ENCODE measurements at regions not wholly inside any gene's neighbourhood (a gene's known extent, or its start where the extent isn't known, plus 50 kb on each side); places are given as distances from the start of the nearest gene placed in this dataset.

DNA sequence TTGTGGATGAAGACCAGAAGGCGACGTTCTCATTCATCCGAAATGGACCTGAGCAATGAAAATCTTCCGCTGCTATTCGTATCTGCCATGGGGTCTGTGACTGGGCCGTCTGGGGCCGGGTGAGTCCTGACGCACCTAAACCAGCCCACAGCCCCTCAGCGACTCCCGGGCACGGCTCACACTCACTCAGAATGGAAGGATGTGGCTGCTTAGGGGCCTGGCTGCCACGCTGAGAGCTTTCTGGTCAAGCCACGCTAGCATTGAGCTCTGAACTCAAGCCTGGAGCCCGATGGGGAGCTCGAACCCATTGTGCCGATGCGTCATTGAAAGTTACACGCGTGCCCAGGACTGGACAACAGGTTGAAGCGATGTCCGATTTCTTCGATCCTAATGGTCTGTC, 97.8 kb downstream of the MRPL36 start:
- no peak for DNase-seq (ENCODE audit: low read depth)
- TF ChIP-seq, protein P1, sequence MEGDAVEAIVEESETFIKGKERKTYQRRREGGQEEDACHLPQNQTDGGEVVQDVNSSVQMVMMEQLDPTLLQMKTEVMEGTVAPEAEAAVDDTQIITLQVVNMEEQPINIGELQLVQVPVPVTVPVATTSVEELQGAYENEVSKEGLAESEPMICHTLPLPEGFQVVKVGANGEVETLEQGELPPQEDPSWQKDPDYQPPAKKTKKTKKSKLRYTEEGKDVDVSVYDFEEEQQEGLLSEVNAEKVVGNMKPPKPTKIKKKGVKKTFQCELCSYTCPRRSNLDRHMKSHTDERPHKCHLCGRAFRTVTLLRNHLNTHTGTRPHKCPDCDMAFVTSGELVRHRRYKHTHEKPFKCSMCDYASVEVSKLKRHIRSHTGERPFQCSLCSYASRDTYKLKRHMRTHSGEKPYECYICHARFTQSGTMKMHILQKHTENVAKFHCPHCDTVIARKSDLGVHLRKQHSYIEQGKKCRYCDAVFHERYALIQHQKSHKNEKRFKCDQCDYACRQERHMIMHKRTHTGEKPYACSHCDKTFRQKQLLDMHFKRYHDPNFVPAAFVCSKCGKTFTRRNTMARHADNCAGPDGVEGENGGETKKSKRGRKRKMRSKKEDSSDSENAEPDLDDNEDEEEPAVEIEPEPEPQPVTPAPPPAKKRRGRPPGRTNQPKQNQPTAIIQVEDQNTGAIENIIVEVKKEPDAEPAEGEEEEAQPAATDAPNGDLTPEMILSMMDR (IDR thresholded peaks at IDR 0.05; ENCODE audit: low read depth, low read length, missing control alignments), result no peak
- in situ Hi-C loops (cut with HindIII; ENCODE audit: low sequenced_read_pairs), result no loop called here
- no peak overlapping the region for H3K4me3 ChIP-seq (ENCODE audit: low read depth, low read length)

DNA sequence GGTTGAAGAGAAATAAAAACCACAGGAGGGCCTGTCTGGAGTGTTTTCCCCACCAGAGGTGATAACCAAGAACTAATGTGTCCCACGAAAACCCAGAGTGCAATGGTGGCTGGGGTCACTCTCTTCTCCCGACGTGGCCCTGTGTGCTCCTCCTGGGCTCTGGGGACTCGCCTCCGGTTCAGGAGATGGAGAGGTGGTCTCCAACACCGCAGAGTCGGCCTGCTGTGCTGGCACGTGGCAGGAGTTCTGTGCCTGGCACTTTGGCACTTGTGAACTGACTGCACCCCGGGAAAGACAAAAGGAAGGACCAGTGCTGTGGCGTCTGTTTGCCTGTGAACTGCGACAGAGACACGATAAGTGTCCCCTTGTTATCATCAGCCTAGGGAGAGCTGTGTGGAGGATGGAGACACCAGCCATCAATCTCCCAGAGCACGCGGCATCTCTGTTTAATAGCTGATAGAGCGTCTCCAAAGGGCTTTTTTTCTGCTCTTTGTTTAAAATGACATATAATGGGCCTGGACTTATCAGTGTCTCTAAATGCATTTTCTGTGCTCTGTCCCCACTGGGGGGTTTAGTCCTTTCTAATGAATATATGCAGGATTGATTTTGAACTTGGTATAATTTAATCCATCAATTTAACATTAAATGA, 98.3 kb downstream of the MRPL36 start:
- DNase-seq (ENCODE audit: low read depth), result no peak
- in situ Hi-C loops (cut with HindIII; ENCODE audit: low sequenced_read_pairs), result no loop called here
- no peak overlapping the region for H3K4me3 ChIP-seq (ENCODE audit: low read depth, low read length)
- TF ChIP-seq, protein P1 (IDR thresholded peaks at IDR 0.05; ENCODE audit: low read depth, low read length, missing control alignments), result no peak

DNA sequence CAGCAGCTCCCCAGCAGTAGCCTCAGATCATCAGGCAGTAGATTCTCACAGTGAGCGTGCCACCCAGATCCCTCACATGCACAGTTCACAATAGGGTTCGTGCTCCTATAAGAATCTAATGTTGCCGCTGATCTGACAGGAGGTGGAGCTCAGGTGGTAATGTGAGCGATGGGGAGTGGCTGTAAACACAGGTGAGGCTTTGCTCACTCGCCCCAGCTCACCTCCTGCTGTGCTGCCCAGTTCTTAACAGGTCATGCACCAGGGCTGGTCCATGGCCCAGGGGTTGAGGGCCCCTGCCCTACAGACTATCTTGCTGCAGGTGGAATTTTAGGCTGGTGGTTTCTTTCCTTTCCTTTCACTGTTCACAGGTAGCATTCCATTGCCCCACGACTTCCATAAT, 100.2 kb downstream of the MRPL36 start:
- no peak for DNase-seq (ENCODE audit: low read depth)
- in situ Hi-C loops (cut with HindIII; ENCODE audit: low sequenced_read_pairs), result no loop called here
- TF ChIP-seq, protein P1 (IDR thresholded peaks at IDR 0.05; ENCODE audit: low read depth, low read length, missing control alignments), result no peak
- H3K4me3 ChIP-seq (ENCODE audit: low read depth, low read length), result no peak overlapping the region

DNA sequence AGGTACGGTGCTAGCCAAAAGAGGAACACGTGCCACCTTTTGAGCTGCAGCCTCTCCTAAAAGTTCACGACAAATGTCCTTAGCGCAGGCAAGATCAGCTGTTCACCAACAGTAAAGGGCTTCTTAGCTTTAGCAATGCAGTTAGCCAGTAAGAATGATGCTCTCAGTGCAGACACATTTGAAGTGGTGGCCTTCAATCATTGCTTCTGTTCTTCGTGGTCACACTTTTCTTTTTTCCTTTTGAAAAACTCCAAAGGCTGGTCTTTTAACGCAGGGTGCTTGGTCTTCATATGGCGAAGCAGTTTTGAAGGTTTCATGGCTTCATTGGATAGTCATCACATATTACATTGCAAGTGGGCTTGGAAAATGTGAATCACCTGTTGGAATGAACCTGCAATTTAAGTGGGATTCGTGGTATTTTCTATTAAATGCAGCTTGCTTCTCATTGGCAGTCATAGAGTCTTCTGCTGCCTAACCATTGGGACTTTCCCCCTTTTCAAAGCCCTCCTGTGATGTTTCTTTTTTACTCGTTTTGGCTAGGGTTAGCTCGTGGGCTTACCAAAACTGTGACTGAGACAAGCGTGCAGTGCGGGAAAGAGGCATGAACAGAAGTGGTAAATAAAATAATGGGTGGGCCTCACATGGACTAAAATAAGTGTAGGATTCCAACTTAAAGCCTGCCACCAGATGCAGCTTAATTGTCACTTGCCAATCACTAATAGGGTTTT, 100.9 kb downstream of the MRPL36 start:
- TF ChIP-seq, protein P1 (IDR thresholded peaks at IDR 0.05; ENCODE audit: low read depth, low read length, missing control alignments), result no peak
- in situ Hi-C loops (cut with HindIII; ENCODE audit: low sequenced_read_pairs), result no loop called here
- H3K4me3 ChIP-seq (ENCODE audit: low read depth, low read length), result no peak overlapping the region
- no peak for DNase-seq (ENCODE audit: low read depth)

DNA sequence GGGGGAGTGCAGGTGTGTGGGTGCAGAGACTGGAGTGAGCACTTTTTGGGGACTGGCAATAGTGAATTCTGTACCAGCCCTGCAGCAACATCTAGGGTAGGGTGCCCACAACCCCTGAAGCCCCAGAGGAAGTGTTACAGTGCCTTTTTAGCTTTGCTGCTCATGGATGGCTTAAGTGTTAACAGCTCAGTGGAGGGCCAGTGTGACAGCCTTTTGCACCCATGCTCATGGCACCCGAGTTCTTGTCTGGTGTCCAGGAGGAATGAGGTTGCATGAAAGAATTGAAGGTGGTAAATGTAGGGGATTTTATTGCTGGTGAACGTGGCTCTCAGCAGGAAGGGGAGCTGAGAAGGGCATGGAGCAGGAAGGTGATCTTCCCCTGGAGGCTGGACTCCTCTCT, 107.3 kb downstream of the MRPL36 start:
- no peak for DNase-seq (ENCODE audit: low read depth)
- in situ Hi-C loops (cut with HindIII; ENCODE audit: low sequenced_read_pairs), result no loop called here
- TF ChIP-seq, protein P1 (IDR thresholded peaks at IDR 0.05; ENCODE audit: low read depth, low read length, missing control alignments), result no peak
- H3K4me3 ChIP-seq (ENCODE audit: low read depth, low read length), result no peak overlapping the region

DNA sequence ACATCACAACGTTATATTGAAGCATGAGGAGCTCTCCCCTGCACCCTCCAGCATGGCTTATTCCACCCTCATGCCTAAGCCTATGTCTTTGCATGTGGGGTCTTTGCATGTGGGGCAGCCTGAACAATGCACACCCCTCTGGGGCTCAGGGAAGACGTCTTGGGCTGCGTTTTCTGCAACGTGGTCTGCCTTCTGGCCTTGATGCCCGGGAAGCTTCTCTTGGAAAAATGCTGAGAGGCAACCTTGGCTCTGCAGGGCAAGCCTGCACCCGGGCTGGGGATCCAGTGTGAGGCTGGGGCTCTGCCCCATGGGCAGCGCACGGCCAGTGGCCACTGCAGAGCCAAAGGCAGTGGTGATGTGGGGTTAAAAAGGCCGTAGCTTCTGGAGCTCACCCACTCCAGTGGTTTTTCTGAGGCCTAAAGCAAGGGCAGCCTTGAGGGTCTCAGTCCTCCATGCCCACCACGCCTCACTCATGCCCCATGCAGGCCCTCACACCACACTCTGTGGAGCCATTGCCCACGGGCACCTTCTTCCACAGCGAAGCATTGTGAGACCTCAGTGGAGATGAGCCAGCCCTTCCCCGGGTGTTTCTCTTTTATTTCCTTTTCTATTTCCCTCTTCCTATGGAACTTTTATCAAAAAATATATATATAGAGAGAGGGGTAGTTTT, 112.2 kb downstream of the MRPL36 start:
- no peak for DNase-seq (ENCODE audit: low read depth)
- in situ Hi-C loops (cut with HindIII; ENCODE audit: low sequenced_read_pairs), result no loop called here
- no peak overlapping the region for H3K4me3 ChIP-seq (ENCODE audit: low read depth, low read length)
- TF ChIP-seq, protein P1 (IDR thresholded peaks at IDR 0.05; ENCODE audit: low read depth, low read length, missing control alignments), result no peak

Measured in astrocyte of the cerebellum (primary cell).